ENCODE measurements at regions not wholly inside any gene's neighbourhood (a gene's known extent, or its start where the extent isn't known, plus 50 kb on each side); places are given as distances from the start of the nearest gene placed in this dataset.
"Not testable (repeated sequence)": the region's sequence is repeated elsewhere in the genome, so short reads cannot be mapped to it uniquely, and the experiment has no call there.

DNA sequence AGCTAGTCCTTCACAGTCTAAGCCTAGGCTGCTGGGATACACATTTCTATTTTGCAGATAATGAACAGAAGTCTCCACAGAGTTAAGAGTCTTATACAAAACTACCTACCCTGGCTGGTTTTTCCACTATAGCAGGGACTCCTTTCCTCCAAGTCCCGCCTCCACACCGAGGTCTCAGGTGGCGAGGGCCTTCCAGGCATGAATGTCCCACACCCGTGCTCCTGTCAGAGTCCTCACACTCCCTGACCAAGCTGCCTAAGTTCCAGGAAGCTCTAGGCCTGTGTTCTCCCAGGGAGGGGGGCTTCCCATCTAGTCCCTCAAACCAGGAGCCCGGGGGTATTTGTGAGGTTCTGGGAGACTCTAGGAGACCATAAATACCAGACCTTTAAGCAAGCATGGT lies 293.2 kb downstream of the BCL2L11 start:
- H4K5ac ChIP-seq (ENCODE audit: low read depth, low read length); H4K91ac ChIP-seq (ENCODE audit: insufficient read depth, low read depth, low read length); ATAC-seq (ENCODE audit: low read depth); H3K4me2 ChIP-seq (ENCODE audit: low read depth, low read length); H3K27me3 ChIP-seq (ENCODE audit: control insufficient read depth, insufficient read depth, low read length); H3K9ac ChIP-seq (ENCODE audit: low read depth, low read length); POLR2A ChIA-PET (ENCODE audit: unreplicated experiment); H2BK120ac ChIP-seq (ENCODE audit: low read depth, low read length); H3K18ac ChIP-seq (ENCODE audit: low read depth, low read length); H3K14ac ChIP-seq (replicated peaks; ENCODE audit: low read depth, low read length); in situ Hi-C loops (cut with MboI; ENCODE audit: low sequenced_read_pairs); H3K4me1 ChIP-seq (ENCODE audit: control insufficient read depth, insufficient read depth, low read length); H3K4ac ChIP-seq (ENCODE audit: low read depth, low read length); H2BK20ac ChIP-seq (ENCODE audit: low read depth, low read length); H2BK15ac ChIP-seq (ENCODE audit: low read depth, low read length); dilution Hi-C loops (cut with HindIII; ENCODE audit: low sequenced_read_pairs, unreplicated experiment); H2AK5ac ChIP-seq (ENCODE audit: low read depth, low read length); DNase-seq; H3K27ac ChIP-seq (ENCODE audit: insufficient read depth, low read length); H2BK5ac ChIP-seq (ENCODE audit: low read depth, low read length, poor library complexity, severe bottlenecking); H4K8ac ChIP-seq (ENCODE audit: low read depth in 2 of 2, low read length in 2 of 2); H3K36me3 ChIP-seq (ENCODE audit: control insufficient read depth, insufficient read depth, low read length); H3K9me1 ChIP-seq (ENCODE audit: insufficient read depth, low read length); CTCF ChIA-PET; intact Hi-C loops (cut with micrococcal nuclease); H3K9me3 ChIP-seq (ENCODE audit: control insufficient read depth, insufficient read depth, low read length); H3K56ac ChIP-seq (ENCODE audit: extremely low read depth, insufficient read depth, low read length); H2AK9ac ChIP-seq (replicated peaks; ENCODE audit: low read depth, low read length, poor library complexity); H2AFZ ChIP-seq (replicated peaks; ENCODE audit: low read length, poor library complexity); H3K23ac ChIP-seq (ENCODE audit: low read depth, low read length); H3K4me3 ChIP-seq (ENCODE audit: insufficient read depth, low read depth, low read length); BruUV-seq (replicated peaks): not testable (repeated sequence)
- Histone ChIP-seq H4K20me1 (ENCODE audit: insufficient read depth, low read length) (peaks cover 41% of the 10 kb centered on the region), H3K79me1 (ENCODE audit: low read depth in 1 of 2, low read length in 2 of 2) (peaks cover 2 to 27% of the 10 kb centered on the region in 2 experiments; a peak in 2 of 4 replicates)
- WGBS, 2 experiments (ENCODE audit: extremely low coverage in 2 of 2, insufficient read length in 1 of 2): no CpG with 5 or more reads among the region's 5 CpGs

GRCh38 chr2:111415765-111416743 lies 295.3 kb downstream of the BCL2L11 start:
- dilution Hi-C loops (cut with HindIII; ENCODE audit: low sequenced_read_pairs, unreplicated experiment); H3K14ac ChIP-seq (replicated peaks; ENCODE audit: low read depth, low read length); H3K23ac ChIP-seq (ENCODE audit: low read depth, low read length); H2BK15ac ChIP-seq (ENCODE audit: low read depth, low read length); H3K56ac ChIP-seq (ENCODE audit: extremely low read depth, insufficient read depth, low read length); H2BK120ac ChIP-seq (ENCODE audit: low read depth, low read length); H3K4me3 ChIP-seq (ENCODE audit: insufficient read depth, low read depth, low read length); H2AFZ ChIP-seq (replicated peaks; ENCODE audit: low read length, poor library complexity); POLR2A ChIA-PET (ENCODE audit: unreplicated experiment); in situ Hi-C loops (cut with MboI; ENCODE audit: low sequenced_read_pairs); H4K5ac ChIP-seq (ENCODE audit: low read depth, low read length); H3K9me3 ChIP-seq (ENCODE audit: control insufficient read depth, insufficient read depth, low read length); H2BK5ac ChIP-seq (ENCODE audit: low read depth, low read length, poor library complexity, severe bottlenecking); CTCF ChIA-PET; H2BK20ac ChIP-seq (ENCODE audit: low read depth, low read length); H2AK9ac ChIP-seq (replicated peaks; ENCODE audit: low read depth, low read length, poor library complexity); H3K9ac ChIP-seq (ENCODE audit: low read depth, low read length); intact Hi-C loops (cut with micrococcal nuclease); H3K36me3 ChIP-seq (ENCODE audit: control insufficient read depth, insufficient read depth, low read length); H4K8ac ChIP-seq (ENCODE audit: low read depth in 2 of 2, low read length in 2 of 2); H3K4ac ChIP-seq (ENCODE audit: low read depth, low read length); H4K91ac ChIP-seq (ENCODE audit: insufficient read depth, low read depth, low read length); BruUV-seq (replicated peaks); H2AK5ac ChIP-seq (ENCODE audit: low read depth, low read length); H3K4me1 ChIP-seq (ENCODE audit: control insufficient read depth, insufficient read depth, low read length); H3K27me3 ChIP-seq (ENCODE audit: control insufficient read depth, insufficient read depth, low read length): not testable (repeated sequence)
- Histone ChIP-seq H3K79me1 (ENCODE audit: low read depth in 1 of 2, low read length in 2 of 2) (peaks cover 6 to 34% of the 10 kb centered on the region in 2 experiments; a peak in 3 of 4 replicates), H3K4me2 (ENCODE audit: low read depth, low read length) (peak overlapping the region; percentile 10; the same call in 1 of the 2 replicates), H3K18ac (ENCODE audit: low read depth, low read length) (peak overlapping the region; percentile 12; the same call in 1 of the 2 replicates), H4K20me1 (ENCODE audit: insufficient read depth, low read length) (peaks cover 52% of the 10 kb centered on the region), H3K9me1 (ENCODE audit: insufficient read depth, low read length) (peaks cover 12% of the 10 kb centered on the region; the same call in 1 of the 2 replicates), H3K27ac (ENCODE audit: insufficient read depth, low read length) (peak overlapping the region; percentile 49; the same call in 1 of the 2 replicates)
- ATAC-seq (ENCODE audit: low read depth) (peak; percentile 67), DNase-seq (peak; percentile 45)
- WGBS, 2 experiments (ENCODE audit: extremely low coverage in 2 of 2, insufficient read length in 1 of 2): no CpG with 5 or more reads among the region's 24 CpGs
